WERI-Rb-1 (cell line): ENCODE measurements at regions not wholly inside any gene's neighbourhood (a gene's known extent, or its start where the extent isn't known, plus 50 kb on each side); places are given as distances from the start of the nearest gene placed in this dataset.

Source experiments
- DNase-seq: peaks from one replicate; pipeline ENCODE4 v3.0.0-alpha.2; 2020
- H3K27ac ChIP-seq: fragments of 250-450 bp; sonication (Bioruptor Pico); 2 replicates; pipeline ENCODE4 v1.5.1; 2020; ENCODE audit warnings: mild to moderate bottlenecking, moderate library complexity
- H3K27me3 ChIP-seq: fragments of 250-450 bp; sonication (Bioruptor Pico); 2 replicates; pipeline ENCODE4 v1.5.1; 2021; ENCODE audit warnings: mild to moderate bottlenecking, low read depth, moderate library complexity; ENCODE audit not compliant: insufficient read depth, severe bottlenecking
- H3K36me3 ChIP-seq: fragments of 250-450 bp; sonication (Bioruptor Pico); 2 replicates; pipeline ENCODE4 v1.5.1; 2020; ENCODE audit warnings: mild to moderate bottlenecking, moderate library complexity
- H3K4me3 ChIP-seq: 2 replicates; pipeline ENCODE4 v1.5.1; 2011; ENCODE audit warnings: low read depth, mild to moderate bottlenecking, control low read depth, low read length
- H3K9me3 ChIP-seq: fragments of 250-450 bp; sonication (Bioruptor Pico); 2 replicates; pipeline ENCODE4 v1.5.1; 2021; ENCODE audit warnings: mild to moderate bottlenecking, moderate library complexity; ENCODE audit not compliant: severe bottlenecking
- TF ChIP-seq, protein P1 (sequence below): IDR thresholded peaks from 2 replicates; pipeline ENCODE4 v1.5.1; 2011; ENCODE audit warnings: low read depth, mild to moderate bottlenecking, control low read depth, inconsistent platforms, low read length

DNA sequence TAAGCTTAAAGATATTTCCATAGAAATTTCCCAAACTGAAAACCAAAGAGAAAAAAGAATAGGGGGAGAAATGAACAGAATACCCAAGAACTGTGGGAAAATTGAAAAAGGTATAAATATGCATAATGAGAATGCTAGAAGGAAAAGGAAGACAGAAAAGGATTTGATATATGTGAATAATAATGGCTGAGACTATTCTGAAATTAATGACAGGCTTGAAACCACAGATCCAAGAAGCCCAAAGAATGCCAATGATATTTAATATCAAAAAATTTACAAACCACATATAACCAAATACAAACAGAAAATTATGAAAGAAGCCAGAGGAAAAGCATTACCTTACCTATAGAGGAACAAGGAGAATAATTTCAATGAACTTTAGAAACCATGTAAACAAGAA, 153.0 kb downstream of the ANXA2 start:
- Histone ChIP-seq H3K4me3 (no peak overlapping the region), H3K9me3 (no peaks in the 10 kb centered on the region), H3K27ac (no peak overlapping the region), H3K27me3 (no peaks in the 10 kb centered on the region), H3K36me3 (no peaks in the 10 kb centered on the region)
- DNase-seq = no peak
- TF ChIP-seq, protein P1, sequence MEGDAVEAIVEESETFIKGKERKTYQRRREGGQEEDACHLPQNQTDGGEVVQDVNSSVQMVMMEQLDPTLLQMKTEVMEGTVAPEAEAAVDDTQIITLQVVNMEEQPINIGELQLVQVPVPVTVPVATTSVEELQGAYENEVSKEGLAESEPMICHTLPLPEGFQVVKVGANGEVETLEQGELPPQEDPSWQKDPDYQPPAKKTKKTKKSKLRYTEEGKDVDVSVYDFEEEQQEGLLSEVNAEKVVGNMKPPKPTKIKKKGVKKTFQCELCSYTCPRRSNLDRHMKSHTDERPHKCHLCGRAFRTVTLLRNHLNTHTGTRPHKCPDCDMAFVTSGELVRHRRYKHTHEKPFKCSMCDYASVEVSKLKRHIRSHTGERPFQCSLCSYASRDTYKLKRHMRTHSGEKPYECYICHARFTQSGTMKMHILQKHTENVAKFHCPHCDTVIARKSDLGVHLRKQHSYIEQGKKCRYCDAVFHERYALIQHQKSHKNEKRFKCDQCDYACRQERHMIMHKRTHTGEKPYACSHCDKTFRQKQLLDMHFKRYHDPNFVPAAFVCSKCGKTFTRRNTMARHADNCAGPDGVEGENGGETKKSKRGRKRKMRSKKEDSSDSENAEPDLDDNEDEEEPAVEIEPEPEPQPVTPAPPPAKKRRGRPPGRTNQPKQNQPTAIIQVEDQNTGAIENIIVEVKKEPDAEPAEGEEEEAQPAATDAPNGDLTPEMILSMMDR = no peak

DNA sequence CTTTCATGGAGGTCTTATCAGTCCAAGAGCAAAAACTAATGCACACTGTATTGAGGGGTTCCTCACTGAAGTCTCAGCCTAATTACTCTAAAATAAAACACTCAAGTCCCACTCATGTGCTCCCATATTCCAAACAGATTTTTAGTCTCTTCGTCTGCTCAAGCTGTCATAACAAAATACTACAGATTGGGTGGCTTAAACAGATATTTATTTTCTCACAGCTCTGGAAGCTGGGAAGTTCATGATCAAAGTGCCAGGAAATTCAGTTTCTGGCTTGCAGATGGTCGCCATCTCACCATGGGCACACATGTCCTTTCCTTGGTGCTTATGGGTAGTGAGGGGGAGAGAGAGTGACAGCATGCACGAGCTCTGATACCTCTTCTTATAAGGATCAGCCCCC, 147.5 kb downstream of the ANXA2 start:
- TF ChIP-seq, protein P1 = no peak
- H3K27me3 ChIP-seq = no peaks in the 10 kb centered on the region
- no peaks in the 10 kb centered on the region for H3K9me3 ChIP-seq
- H3K27ac ChIP-seq = no peak overlapping the region
- no peaks in the 10 kb centered on the region for H3K36me3 ChIP-seq
- no peak for DNase-seq
- H3K4me3 ChIP-seq = no peak overlapping the region

DNA sequence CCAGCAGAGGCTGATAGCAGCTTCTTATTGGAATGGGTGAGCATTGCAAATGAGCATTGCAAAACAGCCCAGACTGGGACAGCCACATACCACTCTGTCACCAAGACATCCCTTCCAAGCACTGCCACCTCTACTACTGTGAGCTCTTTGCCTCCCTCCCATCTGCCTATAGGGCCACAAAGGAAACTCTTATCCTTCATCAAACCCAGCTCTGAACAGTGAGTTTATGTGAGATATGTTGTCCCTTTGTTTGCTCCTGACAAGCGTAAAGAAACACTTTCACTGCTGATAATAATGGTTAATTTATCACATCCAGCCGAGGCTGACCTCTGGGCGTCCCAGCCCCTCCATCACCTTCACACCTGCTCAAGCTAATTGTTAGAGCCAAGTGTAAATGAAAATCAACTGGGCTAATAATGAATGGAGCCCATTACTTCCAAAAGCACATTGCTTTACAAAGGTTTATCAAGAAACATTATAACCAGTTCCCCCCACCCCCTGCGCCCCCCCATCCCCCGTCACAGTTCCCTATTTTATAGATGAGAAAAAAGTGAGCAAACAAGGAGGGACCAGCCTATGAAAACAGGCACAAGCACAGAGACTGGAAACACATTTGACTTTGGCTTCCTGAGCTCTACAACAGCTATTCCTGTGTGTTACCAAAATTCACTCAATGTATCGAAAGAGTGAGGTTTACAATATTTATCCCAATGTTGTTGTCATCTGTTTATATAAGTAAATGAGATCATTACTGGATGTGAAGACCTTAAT, 146.3 kb downstream of the ANXA2 start:
- no peak for DNase-seq
- Histone ChIP-seq H3K4me3 (no peak overlapping the region), H3K36me3 (no peaks in the 10 kb centered on the region), H3K27ac (no peak overlapping the region), H3K27me3 (no peaks in the 10 kb centered on the region), H3K9me3 (no peaks in the 10 kb centered on the region)
- TF ChIP-seq, protein P1 = no peak

DNA sequence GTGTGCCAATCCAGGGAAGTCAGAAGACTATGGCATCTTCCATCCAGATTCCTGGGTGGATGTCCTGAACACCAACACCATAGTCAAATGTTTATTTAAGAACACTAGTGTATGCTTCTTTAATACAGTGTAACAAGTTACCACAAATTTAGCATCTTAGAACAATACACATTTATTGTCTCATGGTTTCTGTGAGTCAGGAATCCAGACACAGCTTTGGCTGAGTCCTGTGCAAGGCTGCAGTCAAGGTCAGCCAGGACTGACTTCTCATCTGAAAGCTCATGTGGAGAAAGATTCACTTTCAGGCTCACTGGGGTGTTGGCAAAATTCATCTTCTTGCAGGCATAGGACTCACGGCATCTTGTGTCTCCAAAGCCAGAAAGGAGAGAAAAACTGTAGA, 143.4 kb downstream of the ANXA2 start:
- Histone ChIP-seq H3K27ac (no peak overlapping the region), H3K36me3 (no peaks in the 10 kb centered on the region), H3K4me3 (no peak overlapping the region), H3K27me3 (no peaks in the 10 kb centered on the region), H3K9me3 (no peaks in the 10 kb centered on the region)
- TF ChIP-seq, protein P1 = no peak
- DNase-seq = no peak

DNA sequence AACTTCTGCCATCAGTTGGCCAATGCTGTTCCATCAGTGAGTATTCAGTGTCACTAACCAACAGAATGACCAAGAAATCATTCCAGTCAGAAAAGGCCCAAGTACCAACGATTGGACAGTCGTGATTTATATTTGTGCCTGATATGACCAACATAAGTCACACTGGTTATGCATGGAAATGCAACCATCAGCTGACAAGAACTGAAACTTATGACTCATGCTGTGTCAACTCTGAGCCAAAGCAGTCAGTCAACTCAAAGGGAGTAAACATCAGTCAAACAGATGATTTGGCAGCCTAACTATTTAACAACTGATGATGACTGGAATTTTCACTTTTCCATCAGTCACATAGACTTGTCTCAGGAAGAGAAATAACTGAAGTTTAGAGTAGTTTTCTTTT, 142.4 kb downstream of the ANXA2 start:
- TF ChIP-seq, protein P1 = no peak
- no peak overlapping the region for H3K27ac ChIP-seq
- H3K27me3 ChIP-seq = no peaks in the 10 kb centered on the region
- no peak for DNase-seq
- no peaks in the 10 kb centered on the region for H3K36me3 ChIP-seq
- H3K9me3 ChIP-seq = no peaks in the 10 kb centered on the region
- no peak overlapping the region for H3K4me3 ChIP-seq
